ENCODE measurements at regions not wholly inside any gene's neighbourhood (a gene's known extent, or its start where the extent isn't known, plus 50 kb on each side); places are given as distances from the start of the nearest gene placed in this dataset.

DNA sequence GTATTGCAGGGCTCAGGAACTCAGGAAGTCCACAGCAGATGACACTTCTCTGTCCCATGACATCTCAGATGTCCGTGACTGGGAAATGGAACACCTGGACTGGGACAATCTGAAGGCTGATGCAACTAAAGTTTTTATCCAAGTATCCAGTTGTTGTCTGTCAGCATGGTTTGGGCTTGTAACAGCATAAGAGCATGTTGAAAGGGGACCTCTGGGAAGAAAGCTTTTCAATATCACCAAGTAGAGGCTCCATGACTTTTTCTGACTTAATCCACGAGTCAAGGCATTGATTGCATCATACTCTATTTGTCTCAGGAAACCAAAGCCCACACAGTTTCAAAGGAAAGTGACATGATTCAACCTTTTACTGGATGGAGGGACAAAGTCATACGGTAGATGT, 807.7 kb downstream of the MTRR start:
- TF ChIP-seq CTCF (IDR thresholded peaks at IDR 0.05; ENCODE audit: low read depth, low read length) = no peak
- TF ChIP-seq POLR2A (IDR thresholded peaks at IDR 0.05; ENCODE audit: extremely low read depth, insufficient read length) = no peak
